ENCODE measurements at regions not wholly inside any gene's neighbourhood (a gene's known extent, or its start where the extent isn't known, plus 50 kb on each side); places are given as distances from the start of the nearest gene placed in this dataset.

GRCh38 chr5:135135530-135136226 is 101.7 kb upstream of the PITX1 start:
- no peak for DNase-seq

DNA sequence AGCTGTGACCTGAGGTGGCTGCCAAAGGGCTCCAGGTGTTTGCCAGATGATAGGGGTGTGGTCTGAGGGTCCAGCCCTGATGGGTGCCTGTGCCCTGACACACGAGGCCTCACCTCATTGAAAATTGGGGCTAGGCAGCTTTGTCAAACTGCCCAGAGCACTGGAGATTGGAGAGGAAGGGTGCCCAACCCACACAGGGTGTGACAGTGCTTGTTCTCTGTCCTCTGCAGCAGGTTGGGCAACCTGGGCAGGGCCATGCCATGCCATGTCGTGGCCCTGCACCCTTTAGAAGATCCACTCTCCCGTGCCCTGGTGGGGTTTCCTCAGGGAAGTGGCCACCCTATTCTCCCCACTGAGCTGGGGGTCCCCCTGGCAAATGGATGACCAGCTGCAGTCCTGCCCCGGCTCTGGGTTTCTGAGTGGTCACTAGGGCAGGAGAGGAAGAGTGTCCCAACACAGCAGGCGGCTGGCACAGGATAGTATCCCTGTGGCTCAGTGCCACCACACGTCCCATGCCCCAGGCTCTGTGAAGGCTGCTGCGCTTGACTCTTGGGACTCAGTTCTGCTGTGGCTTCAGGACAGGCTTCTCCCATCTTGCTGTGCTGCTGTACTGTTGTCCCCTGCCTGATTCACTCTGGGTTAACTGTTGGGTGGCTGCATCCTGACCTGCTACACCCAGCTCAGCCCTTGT is 100.8 kb upstream of the PITX1 start:
- no peak for DNase-seq

GRCh38 chr5:135133698-135134515 is 99.9 kb upstream of the PITX1 start:
- DNase-seq, result no peak

DNA sequence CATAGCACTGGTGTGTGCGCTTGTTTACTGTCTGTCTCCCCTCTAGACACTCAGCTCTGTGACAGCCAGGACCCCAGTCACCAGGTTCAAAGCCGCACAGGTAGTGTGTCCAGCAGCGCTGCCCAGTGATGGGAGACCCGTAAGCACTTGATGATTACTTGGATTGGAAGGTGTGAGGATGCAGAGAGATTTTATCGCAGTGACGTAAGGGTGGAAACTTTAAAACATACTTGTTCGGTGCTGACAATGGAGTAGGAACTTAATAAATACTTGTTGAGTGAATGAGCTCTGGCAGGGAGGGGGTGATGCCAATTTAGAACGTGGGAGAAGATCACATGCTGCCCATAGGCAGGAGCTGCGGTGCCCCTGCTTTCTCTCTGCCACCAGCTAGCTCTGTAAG is 99.2 kb upstream of the PITX1 start:
- DNase-seq, result no peak

GRCh38 chr5:135131801-135132680 is 98.0 kb upstream of the PITX1 start:
- no peak for DNase-seq

GRCh38 chr5:135130261-135131215 is 96.5 kb upstream of the PITX1 start:
- no peak for DNase-seq

- DNase-seq, result no peak
These were observed 95.3 kb upstream of the PITX1 start for GRCh38 chr5:135129307-135129706.

DNA sequence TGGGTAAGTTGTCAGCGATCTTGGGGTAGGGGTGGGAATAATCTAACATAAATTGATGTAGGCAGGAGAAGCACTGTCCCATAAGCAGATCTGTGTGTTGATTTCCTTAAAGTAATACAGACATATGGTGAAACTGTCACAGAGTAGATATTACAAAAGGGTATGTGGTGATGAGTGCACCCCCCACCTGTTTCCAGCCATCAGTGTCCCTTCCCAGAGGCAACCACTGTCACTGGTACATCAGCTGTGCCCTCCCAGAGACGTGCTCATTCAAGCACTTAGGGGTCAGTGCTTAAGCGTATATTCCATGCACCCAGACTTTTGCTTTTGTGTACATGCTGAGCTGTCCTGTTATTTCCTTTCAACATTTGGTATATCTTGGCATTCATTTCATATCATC is 94.3 kb upstream of the PITX1 start:
- DNase-seq, result no peak

DNA sequence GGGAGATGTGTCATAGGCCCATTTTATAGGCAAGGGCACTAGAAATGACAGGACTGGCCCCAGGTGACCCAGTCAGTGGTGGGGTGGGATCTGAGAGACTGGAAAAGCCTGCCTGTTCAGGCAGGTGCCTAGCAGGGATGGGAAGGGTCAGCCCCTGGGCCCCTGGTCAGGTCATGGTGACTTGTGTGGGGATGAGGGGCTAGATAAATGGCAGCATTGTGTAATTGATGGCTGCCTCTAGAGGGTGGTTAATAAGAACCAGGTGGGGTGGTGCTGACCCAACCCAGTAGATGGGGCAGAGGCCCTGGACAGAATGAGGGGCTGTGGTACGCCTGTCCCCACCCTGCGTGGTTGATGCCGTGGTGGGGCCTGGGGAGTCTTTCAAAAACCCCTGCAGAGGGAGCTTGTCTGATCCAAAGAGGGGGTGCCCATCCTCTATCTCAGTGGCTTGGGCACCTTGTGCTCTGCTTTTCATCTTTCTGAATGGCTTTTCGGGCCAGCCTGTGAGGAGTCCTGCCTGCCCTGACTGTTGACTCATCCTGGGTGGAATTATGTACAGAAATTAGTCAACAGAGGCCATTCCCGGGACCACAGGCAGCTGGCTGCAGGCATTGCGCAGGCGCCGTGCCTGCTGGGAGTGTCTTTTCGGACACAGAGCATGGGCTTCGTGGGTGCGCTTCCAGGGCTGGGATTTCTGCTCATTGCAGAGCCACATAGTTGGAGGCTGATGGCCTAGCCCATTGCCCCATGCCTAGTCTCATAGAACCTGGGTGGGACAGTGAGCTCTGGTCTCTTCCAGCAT is 93.6 kb upstream of the PITX1 start:
- DNase-seq, result no peak

DNA sequence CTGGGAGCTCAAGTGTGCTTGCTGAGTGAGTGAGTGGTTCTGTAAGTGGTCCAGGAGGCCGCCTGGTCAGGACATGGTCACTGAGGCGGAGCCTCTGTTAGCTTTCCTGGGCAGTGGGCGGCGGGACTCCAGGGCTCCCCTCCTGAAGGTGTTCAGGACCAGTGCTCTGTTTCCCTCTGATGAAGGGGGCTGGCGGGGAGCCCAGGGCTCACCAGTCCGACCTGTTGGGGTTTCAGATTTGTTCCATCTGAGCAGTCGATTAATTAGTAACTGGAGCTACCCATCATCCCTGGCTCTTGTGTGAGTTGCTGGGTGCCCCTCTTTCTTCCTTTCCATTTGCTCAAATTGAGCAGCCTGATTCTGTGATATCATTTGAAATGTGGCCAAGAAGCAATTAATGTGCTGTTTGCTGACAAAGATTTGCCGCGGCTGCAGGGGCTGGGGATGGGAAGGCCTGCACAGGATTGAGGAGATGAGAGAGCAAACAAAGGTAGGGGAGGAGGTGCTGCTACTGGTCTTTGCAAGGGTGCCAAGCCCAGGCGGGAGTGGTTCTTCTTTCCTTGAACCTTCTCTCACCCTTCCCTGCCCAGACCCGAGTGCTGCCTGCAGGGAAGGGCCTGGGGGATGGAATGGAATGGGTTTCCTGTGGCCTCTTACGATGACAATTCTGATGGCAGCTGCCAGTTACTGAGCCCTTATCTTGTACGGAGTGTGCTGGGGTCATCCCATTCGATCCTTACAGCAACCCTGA is 92.8 kb upstream of the PITX1 start:
- DNase-seq, result peak in 2 of 3 experiments; percentile 5 to 51

GRCh38 chr5:135124724-135125123 is 90.7 kb upstream of the PITX1 start:
- no peak for DNase-seq

DNA sequence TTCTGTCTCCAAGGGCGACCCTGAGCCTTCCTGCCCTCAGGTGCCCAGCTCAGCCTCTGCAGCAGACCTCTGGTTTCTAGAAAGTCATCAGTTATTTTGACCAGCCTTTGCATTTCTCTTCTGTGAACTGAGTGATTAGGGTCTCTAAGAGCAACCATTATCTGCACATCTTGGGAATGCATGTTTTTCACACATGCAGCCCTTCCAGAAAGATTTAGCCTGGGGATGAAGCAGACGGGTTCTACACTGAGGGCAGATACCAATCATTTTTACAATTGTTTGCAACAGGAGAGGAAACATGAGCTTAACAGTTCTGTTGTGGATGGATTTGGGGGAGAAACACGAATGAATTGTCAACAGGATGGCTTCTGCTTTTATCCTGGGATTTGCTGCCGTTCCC is 90.1 kb upstream of the PITX1 start:
- no peak for DNase-seq

DNA sequence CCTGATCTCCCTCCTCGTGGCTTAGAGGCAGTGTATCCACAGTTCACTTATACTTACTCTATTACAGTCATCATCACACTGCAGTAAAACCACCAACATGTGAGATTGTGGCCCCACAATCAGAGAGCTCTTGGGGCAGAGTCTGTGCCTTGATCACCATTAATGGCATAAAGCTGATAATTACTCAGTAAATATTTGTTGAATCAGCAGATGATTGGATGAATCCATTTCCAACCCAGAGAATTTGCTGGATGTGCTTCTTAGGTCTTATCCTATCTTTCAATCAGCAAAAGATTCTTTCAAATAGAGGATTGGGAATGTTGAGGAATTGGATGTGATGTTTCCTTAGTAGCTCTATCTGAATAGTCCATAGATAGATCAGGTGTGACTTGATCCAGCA is 88.8 kb upstream of the PITX1 start:
- DNase-seq, result no peak

DNA sequence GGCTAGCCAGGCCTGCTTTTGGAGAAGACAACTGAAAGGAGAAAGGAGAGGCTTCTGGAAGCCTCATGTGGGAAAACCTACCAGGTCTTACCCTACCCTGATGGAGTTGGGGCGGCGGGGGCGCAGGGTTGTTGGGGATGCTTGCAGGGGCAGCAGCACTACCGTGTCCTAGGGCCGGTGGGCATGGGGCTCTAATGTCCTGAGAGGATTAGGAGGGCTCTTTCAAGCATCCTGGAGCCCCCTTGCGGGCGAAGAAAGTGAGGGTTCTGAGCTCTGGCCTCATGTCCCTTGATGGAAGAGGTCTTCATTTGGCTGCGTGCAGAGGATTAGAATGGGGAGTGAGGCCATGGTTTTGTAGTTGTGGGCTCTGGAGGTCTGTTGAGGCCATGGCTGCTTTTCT is 86.9 kb upstream of the PITX1 start:
- no peak for DNase-seq

GRCh38 chr5:135119481-135119880 is 85.5 kb upstream of the PITX1 start:
- DNase-seq, result no peak

DNA sequence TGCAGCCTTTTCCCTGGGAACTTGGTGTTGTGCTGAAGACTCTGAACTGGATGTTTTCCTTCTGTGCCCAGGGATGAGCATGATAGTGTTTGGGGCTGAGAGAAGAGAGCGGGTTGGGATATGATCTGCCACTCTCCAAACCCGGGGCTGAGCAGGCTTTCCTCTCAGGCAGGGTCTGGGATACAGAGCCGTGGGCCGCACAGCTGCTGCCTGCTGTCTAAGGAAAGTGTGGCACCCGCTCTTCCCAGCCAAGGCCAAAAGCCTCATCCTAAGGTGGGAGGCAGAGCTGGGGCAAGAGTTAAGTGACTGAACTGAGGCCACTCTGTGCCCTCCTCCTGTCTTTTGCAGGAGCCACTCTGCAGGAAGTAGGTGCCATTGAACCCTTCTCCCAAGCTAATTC is 83.6 kb upstream of the PITX1 start:
- no peak for DNase-seq

DNA sequence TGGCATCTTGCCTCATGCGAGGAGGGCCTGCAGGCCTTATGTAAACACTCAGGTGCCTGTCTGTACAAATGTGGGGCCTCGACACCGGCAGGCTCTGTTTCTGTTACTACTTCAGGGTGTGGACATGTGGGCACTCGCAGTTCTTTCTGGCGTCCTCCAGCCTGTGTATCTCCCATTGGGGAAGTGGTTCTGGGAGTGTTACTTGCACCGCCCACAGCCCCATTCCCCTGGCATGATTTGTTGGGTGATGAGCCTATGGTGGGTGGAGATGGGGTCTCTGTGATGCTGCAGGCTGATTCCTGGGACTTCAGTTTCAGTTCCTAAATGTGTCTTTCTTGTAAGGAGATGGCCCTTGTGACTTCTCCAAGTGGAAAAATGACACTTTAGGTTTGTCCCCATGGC is 82.1 kb upstream of the PITX1 start:
- no peak for DNase-seq

- DNase-seq, result no peak
These were observed 81.6 kb upstream of the PITX1 start for GRCh38 chr5:135115591-135115990.

- no peak for DNase-seq
These were observed 80.7 kb upstream of the PITX1 start for GRCh38 chr5:135114759-135115158.
